T-helper 2 cell (primary cell): ENCODE measurements at regions not wholly inside any gene's neighbourhood (a gene's known extent, or its start where the extent isn't known, plus 50 kb on each side); places are given as distances from the start of the nearest gene placed in this dataset.
"Not testable (repeated sequence)": the region's sequence is repeated elsewhere in the genome, so short reads cannot be mapped to it uniquely, and the experiment has no call there.

Source experiments
- DNase-seq, 5 experiments: peaks; one replicate each; pipeline versions ENCODE4 v3.0.0 to v3.0.0-alpha.2; 2012 to 2022

DNA sequence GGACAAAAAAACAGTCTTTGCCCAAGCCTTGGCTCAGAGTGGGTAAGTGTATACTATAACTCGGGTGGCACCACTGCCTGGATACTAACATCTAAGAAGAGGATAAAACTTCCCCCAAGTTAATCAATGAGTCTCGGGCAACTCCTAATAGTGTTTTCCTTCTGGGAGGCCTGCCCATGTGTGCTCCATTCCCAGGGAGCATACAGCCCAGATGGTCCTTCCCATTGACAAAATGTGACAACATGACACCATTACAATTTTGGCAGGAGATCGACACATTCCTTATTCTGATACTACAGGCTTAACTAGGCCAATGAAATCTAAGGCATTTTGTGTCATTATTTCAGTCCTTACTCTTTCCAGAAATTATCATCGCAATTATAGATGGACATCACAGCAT, 52.7 kb upstream of the CRIM1 start:
- DNase-seq = no peak

DNA sequence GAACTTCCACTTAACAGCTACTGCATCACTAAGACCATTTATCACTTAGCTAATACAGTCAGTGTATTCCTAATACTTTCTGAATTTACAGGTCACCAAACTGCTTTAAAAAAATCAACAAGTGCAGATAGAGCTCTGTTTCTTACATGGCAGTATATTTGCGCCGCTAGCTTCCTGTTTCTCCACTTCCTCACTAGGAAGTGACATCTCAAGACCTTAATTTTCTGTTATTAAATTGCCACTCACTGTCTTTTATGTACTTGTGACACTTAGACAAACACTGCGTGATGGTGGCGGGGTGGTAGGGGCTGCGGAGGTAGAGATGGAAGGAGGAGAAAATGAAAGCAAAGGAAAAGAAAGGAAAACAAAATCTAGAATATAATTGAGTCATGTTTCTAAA, 53.7 kb upstream of the CRIM1 start:
- DNase-seq = no peak

DNA sequence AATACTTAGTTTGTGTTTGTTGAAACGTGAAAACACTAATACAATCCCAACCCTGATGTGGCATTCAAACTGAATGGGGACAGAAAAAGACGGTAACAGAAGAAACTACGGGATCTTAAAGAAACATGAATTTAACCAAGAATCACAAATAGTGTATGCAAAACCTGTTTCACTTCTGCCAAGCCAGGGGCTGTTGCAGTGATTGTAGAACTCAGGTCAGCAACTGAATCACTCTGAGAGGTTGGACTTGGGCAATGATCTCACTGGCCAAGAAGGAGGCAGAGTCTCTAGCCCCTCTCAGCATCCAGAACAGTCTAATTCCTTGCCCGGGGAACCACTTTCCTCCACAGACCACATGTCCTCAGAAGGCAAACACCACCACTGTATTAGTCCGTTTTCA, 54.9 kb upstream of the CRIM1 start:
- DNase-seq = no peak

DNA sequence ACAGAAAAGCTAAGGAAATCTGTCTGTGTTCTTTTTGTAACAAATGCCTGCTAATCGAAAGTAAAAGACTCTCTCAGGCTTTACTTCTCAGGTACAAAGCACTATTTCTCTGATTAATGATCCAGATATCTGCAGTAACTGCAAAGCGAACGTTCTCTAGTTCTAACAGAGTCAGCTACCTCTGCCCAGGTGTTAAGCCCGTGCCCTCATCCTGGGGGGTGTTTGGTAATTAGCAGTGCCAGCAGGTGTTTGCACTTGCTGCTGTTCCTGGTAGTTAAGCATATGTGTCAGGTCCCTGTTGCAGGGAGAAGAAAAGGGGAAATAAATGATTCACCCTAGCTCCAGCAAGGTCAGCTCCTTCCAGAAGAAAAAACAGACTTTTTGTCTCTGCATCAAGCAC, 58.8 kb upstream of the CRIM1 start:
- no peak for DNase-seq

DNA sequence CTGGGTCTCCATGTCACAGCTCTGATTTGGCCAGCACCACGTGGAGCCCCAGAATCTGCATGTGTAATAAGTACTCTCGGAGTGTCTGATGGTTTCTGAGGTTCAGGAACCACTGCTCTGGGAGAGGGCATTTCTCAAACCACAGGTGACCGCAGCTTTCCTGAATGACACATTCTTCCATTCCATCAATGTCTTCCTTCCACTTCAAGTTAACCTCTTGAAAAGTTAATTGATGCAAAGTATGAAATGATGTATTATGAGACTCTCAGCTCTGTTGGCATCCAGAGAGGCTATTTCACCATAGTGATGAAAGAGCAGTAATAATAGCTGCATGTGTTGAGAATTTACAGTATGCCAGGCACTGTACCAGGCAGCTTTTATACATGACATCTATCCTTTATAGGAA, 61.3 kb upstream of the CRIM1 start:
- DNase-seq = peak in 1 of 5 experiments; percentile 27

DNA sequence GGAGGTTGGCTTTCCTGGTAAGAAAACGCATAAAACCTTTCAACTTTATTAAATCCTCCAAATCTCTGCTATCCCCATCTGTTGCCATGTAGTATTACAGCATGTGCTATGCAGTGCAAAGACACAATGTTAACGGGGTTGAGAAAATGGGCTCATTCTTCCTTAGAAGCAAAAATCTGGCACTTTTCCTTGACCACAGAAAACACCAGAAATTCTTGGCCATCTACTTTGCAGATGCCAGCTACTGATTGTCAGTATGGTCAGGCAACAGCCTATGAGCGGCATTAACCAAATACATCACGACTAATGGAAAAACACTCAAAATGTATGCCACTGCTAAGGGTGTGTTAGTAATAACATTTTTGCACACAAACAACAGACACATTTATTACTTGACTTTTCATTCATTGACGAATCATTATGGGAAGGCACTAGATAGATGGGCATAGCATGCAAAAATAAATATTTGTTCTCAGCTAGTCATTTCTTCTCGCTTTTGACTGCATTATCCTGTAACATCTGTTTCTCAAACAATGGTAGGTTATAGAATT, 65.2 kb upstream of the CRIM1 start:
- DNase-seq = no peak

DNA sequence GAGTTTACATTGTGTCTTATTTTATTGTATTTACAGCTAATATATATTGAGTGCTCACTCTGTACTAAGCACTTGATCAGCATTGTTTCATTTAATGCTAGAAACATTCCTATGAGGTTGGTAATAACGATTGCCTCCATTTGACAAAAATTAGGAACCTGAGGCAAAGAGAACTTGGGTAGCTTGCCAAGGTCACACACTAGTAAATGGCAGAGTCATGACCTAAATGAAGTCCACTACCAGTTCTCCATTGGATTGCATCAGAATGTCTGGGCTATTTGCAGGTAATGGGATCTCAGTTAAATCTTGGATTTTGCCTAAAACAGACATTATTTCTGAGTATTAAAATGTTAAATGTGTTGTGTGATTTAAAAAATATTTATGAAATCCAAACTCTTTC, 65.8 kb upstream of the CRIM1 start:
- DNase-seq = no peak

DNA sequence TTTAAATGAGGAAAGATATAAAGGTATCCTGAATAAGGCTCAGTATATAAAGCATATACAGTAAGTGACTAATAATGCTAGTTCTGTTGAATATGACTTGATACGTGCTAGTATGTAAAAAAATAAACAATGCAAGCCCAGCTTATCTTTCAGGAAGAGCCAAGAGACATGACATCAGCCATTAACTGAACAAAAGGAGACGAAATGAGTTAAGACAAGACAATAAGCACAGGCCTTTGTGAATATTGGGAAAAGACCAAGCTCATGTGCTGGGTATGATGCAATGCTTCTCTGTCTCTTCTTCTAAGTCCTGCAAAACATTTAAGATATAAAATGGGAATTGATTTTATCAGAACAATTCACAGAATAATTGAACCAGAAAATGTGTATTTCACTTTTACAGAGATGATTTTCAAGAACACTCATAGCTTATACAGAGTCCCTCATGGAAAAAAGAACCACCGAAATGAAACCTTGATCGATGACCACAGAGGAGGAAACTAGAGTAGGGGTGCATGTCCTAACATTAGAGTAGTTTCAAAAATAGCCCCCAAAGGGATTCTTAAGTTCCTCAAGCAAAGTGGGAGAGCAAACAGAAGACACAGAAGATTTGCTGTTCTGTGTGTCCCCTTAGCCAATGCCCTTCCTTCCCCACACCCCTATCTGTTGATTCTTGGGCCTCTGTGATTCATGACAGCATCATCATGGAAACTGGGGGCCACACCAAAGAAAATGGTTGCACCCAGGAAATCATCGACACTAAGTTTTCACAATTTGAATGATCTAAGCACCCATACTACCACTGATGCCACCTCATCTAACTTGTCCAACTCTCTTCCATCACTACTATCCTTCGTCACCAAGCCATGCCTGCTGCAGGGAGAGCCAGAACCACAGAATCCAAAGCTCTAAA, 68.0 kb upstream of the CRIM1 start:
- no peak for DNase-seq

DNA sequence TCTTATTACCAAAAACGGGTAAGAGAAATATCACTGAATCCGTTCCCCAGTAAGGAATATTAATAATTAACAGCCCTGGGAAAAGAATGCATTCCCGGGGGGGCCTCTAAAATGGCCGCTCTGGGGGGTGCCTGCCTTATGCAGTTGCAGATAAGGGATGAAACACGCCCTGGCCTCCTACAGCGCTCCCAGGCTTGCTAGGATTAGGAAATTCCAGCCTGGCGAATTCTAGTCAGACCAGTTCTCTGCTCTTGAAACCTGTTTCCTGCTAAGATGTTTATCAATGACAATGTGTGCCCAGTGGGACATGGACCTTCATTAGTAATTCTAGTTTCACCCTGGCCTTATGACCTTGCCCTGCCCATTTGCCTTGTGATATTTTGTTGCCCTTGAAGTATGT, 76.1 kb upstream of the CRIM1 start:
- DNase-seq = not testable (repeated sequence)

DNA sequence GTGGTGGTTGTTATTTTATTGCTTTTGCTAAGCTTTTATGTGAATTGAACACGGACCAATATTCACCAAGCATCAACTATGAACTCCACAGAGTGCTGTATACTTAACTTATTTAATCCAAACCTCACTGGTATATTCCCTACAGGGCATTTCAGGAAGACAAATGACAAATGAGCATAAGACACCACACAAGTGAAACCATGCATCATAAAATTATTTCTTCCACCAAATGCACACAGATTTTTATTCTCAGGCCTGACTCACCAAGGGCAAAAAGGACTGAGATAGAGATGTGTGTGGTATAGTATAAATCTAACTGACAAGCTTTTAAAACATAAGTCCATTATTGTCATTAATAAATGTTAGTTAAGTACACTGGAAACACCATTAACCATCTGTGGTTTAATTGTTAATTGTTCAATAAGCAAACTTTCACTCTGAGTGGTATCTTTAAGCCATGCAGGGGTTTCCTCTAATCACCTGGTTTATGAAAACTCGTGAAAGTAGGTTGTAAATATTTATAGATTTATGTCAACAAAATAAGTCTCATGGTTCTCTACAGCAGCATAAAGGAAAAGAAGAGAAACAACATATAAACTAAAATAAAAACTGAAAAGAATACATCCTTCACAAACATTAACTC, 77.6 kb upstream of the CRIM1 start:
- no peak for DNase-seq

DNA sequence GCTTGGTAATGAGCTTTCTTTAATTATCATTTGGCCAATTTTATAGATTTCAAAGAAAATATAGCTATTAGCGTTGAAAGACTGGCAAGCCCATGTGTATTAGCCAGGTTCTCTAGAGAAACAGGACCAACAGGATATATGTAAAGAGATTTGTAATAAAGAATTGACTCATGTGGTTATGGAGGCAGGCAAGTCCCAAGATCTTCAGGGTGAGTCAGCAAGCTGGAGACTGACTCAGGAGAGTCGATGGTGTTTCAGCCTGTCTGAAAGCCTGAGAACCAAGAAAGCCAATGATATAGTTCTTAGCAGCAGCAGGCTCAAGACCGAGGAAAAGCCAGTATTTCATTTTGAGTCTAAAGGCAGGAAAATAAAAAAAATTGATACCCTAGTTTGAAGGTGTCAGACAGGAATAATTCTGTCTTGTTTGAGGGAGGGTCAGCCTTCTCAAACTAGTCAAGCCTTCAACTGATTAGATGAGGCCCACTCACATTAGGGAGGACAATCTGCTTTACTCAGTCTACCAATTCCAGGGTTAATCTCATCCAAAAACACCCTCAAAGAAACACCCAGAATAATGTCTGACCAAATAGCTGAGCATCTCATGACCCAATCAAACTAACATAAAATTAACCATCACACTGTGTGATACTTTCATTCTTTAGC, 78.3 kb upstream of the CRIM1 start:
- peak in 1 of 5 experiments; percentile 16 for DNase-seq

DNA sequence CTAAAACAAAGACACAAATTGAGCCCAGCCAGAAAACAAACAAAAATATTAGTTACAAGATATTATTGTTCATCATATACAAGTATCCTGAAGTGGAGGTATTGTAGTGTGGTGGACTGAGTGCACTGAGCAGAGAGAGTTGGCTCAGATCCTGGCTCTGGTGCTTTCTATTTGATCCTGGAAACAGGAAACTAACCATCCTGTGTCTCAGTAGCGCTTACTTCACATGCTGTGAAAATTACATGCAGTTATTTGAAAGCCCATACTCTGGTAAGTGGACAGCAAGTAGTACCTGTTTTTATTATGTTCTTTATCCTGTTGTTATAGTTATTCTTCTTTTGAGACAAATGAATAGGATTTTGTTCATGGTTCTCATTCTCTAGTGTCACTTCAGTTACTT, 84.3 kb upstream of the CRIM1 start:
- DNase-seq = no peak

DNA sequence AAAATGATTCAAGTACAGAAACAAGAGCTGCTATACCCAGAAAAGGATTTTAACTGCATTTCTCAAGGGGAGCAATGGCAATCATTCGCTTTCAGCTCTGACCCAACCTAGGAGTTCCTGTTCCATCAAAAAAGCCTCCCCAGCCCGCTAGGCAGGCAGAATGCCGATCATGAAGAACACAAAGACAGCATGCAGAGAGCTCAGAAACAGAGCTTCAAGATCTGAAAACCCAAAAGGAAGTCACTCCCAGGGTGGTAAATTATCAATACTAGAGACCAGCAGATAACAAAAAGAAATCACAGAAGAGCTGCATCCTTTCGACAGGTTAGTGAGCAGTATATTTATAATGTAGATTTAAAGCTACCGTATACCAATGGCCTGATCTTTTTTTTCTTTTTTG, 84.8 kb upstream of the CRIM1 start:
- DNase-seq = no peak

DNA sequence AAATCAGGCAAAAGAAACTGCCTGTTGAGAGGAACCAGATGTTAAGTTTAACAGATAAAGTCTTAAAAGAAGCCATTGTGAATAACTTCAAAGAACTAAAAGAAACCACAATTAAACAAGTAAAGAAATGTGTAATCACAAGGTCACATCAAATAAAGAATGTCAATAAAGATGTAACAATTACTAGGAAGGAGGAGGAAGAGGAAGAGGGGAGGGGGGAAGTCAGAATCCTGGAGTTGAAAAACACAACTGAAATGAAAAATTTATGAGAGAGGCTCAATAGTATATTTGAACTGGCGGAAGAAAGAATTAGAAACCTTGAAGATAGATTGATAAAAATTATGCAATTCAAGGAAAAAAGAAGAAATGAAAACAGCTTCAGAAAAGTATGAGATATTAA, 88.4 kb upstream of the CRIM1 start:
- DNase-seq = no peak

DNA sequence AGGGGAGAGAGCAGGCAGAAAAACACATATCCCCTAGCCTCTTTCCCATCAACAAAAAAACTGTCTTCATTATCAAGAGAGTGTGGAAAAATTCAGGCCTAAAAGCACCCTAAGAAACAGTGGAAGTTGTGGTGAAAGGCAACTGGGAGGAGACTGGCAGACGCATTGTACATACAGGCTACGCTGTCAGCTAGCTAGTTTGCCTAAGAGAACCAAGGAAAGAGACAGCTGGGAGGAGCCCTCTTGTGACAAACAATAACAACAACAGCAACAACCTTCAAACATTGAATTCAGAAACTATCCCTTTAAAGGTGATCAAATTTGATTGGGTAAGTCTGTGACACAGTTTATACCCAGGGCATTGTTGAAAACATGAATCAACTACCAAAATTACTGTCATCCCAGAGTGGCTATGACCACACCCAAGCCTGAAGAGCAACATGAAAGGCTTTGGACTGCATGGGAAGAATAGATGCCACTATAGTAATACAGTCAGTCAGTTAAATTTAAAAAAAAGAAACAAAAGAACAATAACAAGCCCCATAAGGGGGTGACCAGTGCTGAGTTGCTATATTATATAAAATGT, 88.9 kb upstream of the CRIM1 start:
- no peak for DNase-seq

DNA sequence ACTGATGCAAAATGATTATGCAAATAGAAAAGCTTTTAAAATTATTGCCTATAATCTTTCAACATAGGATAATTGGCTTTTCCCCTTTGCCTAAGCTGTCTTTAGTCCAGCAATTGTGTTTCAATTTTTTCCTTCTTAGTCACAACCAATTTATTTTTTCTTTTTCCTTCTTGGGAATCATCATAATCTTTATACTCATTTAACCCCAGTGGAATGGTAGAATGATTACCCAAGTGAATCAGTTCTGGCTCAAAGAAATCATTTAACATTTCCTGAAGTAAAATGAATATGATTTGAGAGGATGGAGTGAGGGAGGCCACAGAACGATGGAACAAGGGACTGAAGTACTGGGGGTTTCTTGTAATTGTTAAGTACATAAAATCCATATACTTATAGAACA, 93.0 kb upstream of the CRIM1 start:
- DNase-seq = no peak

DNA sequence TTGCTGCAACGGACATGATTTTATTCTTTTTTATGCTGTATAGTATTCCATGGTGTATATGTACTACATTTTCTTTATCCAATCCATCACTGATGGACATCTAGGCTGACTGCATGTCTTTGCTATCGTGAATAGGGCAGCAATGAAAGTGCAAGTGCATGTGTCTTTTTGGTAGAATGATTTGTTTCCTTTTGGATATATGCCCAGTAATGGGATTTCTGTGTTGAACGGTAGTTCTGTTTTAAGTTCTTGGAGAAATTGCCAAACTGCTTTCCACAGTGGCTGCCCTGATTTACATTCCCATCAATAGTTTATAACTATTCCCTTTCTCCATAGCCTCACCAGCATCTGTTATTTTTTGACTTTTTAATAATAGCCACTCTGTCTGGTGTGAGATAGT, 99.7 kb upstream of the CRIM1 start:
- DNase-seq = no peak

DNA sequence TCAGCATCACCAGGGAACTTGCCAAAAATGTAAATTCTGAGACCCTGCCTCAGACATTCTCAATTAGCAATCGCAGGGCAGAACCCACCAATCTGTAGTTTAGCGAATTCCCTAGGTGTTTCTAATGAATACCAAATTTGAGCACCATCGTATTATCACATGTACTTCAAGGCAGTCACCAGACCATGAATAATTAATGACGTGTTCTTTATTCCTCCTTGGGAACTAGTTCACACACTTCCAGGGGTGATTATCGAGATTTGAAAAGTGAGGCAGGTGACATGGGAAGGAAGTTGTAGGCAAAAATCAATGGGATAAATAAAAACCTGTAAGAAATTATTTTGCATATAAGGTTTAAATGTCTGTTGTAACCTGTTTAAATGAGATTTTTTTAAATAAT, 102.5 kb upstream of the CRIM1 start:
- DNase-seq = no peak

DNA sequence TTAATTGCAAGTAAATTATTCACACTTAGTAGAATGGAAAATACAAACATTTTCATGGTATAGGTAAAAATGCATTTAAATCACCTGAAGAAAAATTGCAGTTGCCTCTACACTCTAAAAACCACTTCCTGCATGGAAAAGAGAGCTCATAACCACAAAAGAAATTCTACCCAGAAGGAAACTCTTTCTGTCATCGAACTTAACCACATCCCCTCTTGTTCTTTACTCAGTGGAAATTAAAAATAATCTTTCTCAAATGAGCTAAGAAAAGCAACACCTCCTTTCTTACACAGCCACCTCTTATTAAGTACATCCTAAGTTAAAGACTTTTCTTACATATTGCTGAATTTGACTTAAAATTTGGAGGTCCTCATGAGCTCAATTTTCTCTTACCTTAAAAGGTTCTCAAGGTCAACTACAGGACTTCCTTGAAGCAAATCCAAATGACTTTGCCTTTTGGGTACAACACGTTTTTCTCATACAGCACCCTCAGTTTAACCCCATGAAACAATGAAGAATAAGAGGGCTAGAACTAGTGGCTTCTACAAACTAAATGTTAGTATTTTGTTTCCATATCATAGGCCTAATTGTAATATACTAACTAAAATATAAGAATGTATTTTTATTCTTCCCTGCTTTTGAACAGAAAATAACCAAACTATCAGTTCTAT, 109.1 kb upstream of the CRIM1 start:
- DNase-seq = peak in 2 of 5 experiments; percentile 65 to 92

DNA sequence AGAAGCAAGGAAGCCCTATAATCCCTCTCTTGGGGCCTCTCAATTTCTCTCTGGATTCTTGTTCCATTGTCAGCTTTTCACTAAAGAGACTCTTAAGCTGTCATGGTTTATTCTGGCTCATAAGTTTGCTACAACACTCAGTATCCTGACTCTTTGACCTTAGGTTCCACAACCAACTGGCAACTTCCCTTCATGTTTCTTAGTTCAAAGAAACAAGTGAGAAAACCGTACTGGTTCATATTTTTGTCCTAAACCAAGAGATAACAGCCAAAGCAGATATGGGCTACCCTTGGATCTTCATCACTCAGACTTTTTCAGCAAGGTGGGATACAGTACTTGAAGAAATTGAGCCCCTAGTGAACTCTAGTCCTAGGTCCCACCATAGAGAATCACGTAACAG, 109.9 kb upstream of the CRIM1 start:
- DNase-seq = peak in 1 of 5 experiments; percentile 32

DNA sequence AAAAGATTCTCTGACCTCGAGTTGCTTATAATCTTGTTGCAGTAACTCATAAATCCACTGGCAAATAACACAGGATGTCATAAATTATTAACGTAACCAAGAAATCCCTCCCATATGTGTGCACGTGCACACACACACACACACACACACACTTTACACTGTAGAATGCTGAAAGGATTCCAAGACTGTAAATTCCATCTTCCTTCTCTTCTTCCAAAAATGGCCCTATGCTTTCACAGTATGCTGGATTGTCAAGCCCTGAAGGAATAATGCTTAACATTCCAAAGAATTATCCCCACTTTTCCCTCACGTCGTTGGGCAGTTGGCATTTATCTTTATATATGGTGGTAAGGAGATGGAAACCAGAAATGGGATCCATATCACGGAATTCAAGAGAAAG, 117.5 kb upstream of the CRIM1 start:
- DNase-seq = no peak

DNA sequence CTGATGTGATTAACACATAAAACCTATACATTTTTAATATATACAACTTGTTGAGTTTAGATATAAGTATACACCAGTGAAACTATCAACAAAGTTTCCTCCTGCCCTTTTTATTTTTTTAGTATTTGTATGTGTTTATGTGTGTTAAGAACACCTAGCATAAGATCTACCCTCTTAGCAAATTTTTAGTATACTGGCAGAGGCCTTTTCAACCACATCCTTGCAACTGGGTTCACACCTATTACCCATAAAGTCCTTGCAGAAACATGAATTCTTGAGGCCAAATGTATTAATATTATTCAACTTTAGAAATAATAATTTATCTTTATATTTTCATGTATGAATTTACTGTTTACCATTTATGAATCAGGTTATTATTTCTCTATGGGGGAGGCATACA, 119.7 kb upstream of the CRIM1 start:
- peak in 1 of 5 experiments; percentile 37 for DNase-seq

DNA sequence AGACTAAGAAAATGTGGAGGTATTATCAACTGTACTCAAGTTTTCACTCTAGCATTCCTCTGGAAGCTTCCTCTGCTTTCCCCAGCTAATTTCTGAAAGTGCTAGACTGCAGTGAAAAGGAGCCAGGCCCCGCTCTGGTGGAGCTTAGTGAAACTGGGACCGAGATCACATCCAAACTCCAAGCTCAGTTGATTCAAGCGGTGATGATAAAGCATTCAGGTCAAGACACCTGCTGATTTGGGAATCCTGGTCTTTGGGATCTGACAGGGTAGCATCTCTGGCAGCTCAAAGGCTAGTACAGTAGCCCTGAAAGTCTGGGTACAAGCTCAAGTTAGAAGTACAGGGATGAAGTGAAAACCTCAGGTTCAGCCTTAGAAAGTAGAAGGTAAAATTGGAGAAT, 120.2 kb upstream of the CRIM1 start:
- no peak for DNase-seq
